Left ventricle myocardium superior (tissue), 1 donor: ENCODE measurements at regions not wholly inside any gene's neighbourhood (a gene's known extent, or its start where the extent isn't known, plus 50 kb on each side); places are given as distances from the start of the nearest gene placed in this dataset.

Experiments
- ATAC-seq: fragments of 200-7000 bp; cut with Tn5 transposase; one replicate; pipeline ENCODE4 v1.9.1; 2020; ENCODE audit warnings: mild to moderate bottlenecking, moderate library complexity
- DNase-seq: peaks from one replicate; pipeline ENCODE4 v3.0.0-alpha.2; 2020
- intact Hi-C: fragments of 100-400 bp; cut with micrococcal nuclease; formaldehyde crosslinking; loops from one replicate; pipeline ENCODE4 v1.11.0; 2022
- donor health status: DM: no; HTN: yes; CAD: no; lungs with severe emphysema.

DNA sequence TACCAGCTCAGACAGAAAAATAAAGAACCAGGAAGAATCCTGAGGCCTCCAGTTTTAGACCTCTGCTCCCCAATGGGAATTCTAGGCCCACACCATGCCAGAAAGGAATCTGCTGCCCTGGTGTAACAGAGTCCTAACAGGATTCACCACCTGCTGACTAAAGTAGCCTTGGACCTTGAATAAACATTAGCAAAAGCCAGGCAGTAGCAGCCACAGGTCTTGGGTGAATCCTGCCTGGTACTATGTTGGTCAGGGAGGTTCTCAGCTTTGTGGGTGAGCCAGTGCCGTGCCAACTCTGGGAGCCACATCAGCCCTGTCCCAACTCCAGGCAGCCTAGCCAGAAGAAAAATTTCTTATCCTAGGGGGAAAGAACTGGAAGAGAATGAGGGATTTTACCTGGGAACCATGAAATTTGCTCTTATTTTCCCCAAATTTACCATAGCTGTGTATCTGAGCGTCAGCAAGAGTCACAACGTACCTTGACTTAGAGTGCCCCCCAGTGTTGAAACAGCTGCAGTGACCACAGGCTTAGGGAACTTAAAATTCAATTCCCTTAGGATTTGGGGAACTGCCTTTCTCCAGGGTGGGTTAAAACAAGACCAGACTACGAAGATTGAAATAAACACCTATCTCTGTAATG lies 1895.6 kb upstream of the PRR20A start:
- intact Hi-C loops = no loop called here
- DNase-seq (no peak), ATAC-seq (no peak)

GRCh38 chr13:55255236-55255635 lies 1885.5 kb upstream of the PRR20A start:
- intact Hi-C loops = no loop called here
- DNase-seq (no peak), ATAC-seq (no peak)

DNA sequence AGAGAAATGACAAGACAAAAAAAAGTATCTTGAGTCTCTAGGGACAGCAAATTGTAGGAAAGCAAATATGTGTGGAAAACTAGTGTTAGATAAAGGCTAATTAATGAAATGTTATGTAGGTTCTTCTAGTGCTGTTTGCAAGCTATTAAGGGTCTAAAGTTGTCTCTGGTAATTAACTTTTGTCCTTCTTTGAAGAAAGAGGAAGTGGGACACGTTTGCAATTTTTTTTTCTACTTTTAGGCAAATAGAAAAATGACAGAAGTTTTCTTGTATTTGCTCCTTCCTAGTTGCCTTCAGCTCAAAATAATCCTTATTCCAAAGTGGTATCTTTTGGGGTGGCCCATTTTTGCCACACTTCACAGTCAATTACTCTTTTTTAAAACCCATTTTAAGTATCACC lies 1877.7 kb upstream of the PRR20A start:
- no peak for ATAC-seq
- intact Hi-C loops = no loop called here
- no peak for DNase-seq

DNA sequence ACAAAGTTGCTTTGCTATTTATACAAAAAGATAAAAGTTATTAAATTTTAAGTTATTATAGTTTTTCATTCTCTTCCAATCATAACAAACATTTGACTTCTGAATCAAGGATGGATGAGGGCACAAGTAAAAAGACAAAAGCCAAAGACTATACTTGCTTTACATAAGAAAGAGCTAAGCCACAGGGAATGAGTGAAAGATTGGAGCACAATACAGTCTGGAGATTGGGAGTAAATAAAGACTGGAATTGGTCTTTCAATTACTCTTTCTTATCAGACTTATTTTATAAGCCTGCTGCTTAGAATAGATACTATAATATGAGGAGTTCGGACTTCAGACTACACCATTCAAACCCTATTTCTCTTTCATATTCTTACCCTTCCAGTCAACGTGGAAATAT lies 1874.1 kb upstream of the PRR20A start:
- ATAC-seq (no peak), DNase-seq (no peak)
- intact Hi-C loops = no loop called here

GRCh38 chr13:55298201-55298600 lies 1842.5 kb upstream of the PRR20A start:
- intact Hi-C loops = no loop called here
- ATAC-seq = no peak
- no peak for DNase-seq

GRCh38 chr13:55302568-55302967 lies 1838.2 kb upstream of the PRR20A start:
- intact Hi-C loops = no loop called here
- DNase-seq (no peak), ATAC-seq (no peak)

- ATAC-seq (no peak), DNase-seq (no peak)
- intact Hi-C loops = no loop called here
These were observed 1832.8 kb upstream of the PRR20A start for GRCh38 chr13:55307909-55308308.

GRCh38 chr13:55341891-55342290 lies 1798.8 kb upstream of the PRR20A start:
- no peak for ATAC-seq
- intact Hi-C loops = no loop called here
- DNase-seq = no peak

DNA sequence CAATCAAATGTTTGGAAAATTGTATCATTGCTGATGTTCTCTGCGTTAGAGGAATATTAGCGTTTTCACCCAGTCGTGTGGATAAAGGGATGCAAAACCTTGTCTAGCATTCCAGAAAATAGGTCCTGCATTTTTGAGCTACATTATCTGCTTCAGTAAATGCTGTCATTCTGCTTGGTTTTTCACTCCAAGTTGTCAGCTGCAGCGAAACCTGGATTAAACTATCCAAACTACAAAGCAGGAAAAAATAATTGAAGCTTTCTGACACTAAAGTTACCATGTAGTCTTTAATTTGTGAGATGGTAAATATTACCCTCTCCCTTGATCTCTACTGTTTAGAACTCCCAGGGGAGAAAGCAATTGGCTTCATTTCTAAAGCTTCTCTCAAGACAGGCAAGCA lies 1795.5 kb upstream of the PRR20A start:
- no peak for ATAC-seq
- intact Hi-C loops = no loop called here
- DNase-seq = no peak

GRCh38 chr13:55347528-55347927 lies 1793.2 kb upstream of the PRR20A start:
- intact Hi-C loops = no loop called here
- ATAC-seq (no peak), DNase-seq (no peak)

DNA sequence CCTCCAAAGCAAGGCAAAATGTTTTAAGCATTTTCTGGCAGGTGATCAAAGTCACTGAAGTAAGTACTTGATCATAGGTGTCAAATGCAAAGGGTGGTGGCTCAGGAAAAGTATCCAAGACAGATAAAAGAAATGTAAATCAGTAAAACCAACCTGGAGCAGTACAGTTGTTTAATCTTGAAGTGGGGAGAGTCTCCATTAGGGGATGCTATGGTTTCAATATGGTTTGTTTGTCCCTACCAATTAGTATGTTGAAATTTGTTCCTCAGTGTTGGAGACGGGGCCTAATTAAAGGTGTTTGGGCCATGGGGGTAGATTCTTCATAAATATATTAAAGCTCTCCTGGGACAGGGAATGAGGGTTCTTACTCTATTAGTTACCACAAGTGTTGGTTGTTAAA lies 1781.7 kb upstream of the PRR20A start:
- ATAC-seq (no peak), DNase-seq (no peak)
- intact Hi-C loops = no loop called here

DNA sequence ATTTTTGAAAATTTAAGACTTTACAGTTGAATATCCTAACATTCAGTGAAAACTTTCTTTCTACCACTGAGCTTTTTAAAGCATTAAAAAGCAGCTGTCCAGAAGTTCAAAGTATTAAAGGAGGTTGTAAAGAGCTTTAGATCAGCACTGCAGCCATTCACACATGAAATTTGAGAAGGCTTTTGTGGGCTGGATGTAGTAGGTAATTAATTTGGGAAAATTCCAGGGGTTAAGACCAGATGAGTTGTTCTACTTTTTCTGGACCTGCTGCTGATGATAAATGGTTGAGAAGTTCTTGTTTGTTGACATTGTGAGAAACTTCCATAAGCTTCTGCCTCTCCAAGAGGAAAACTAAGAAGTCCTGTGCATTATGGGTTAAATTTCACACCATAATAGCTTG lies 1779.6 kb upstream of the PRR20A start:
- ATAC-seq (no peak), DNase-seq (no peak)
- intact Hi-C loops = no loop called here

DNA sequence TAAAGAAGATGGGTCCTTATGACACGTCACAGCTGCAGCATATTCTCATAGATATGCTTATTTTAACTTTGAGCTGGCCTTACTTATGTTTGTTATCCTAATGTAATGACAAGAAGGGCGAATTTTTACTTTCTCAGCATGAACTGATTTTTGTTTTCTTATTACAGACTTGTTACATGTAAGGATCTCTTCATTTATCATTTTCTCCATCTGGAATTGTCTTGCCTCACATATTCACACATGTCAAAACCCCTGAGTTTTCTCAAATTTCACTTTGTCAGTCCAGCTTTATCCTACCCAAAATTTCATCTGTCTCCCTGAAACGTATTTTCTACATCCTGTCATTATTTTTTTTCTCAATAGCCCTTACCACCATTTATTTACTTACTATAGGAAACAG lies 1774.0 kb upstream of the PRR20A start:
- ATAC-seq = no peak
- DNase-seq = no peak
- intact Hi-C loops = no loop called here

DNA sequence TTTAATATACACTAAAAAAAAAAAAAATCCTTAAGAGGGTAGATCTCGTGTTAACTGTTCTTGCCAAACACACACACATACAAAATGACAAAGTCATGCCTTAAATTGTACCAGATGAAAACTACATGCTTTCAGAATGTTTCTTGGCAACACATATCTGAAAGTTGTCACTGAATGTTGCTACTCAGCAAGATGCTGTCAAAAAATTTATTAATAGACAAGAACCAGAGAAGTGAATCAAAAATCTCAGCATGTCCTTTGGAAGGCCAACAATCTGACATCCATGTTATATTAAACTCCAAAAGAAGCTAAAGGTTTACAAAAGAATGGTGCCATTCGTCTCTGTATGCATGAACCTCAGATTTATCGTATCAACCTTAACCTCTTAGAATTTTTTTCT lies 1746.2 kb upstream of the PRR20A start:
- ATAC-seq = no peak
- DNase-seq = no peak
- intact Hi-C loops = no loop called here

GRCh38 chr13:55402870-55403269 lies 1737.8 kb upstream of the PRR20A start:
- DNase-seq = no peak
- intact Hi-C loops = no loop called here
- no peak for ATAC-seq

DNA sequence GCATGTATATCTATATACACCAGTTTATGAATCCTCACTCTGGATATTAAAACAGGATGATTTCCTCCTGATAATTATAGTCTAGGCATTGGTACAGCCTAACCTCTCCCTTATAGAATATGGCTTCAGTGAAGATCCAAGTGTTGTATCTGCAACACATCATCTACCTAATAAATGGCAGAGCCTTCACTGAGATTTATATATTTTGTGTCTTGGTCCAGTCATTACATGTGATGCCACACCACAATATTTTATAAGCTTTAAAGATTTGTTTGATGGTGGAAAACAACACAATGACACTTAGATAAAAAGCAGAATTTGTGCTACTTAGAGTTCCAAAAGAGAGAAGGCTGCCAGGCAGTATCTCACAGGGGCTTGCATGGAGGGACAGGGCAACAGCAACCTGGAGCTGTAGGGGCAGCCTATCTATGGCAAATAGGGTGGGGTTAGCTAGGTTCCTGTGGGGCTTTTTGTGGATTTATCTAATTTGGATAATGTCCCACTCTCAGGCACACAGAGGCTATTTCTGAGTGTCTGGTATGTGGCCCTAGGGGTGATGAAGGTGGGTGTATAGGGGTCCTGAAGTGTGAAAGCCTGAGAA lies 1736.7 kb upstream of the PRR20A start:
- intact Hi-C loops = no loop called here
- no peak for DNase-seq
- no peak for ATAC-seq

DNA sequence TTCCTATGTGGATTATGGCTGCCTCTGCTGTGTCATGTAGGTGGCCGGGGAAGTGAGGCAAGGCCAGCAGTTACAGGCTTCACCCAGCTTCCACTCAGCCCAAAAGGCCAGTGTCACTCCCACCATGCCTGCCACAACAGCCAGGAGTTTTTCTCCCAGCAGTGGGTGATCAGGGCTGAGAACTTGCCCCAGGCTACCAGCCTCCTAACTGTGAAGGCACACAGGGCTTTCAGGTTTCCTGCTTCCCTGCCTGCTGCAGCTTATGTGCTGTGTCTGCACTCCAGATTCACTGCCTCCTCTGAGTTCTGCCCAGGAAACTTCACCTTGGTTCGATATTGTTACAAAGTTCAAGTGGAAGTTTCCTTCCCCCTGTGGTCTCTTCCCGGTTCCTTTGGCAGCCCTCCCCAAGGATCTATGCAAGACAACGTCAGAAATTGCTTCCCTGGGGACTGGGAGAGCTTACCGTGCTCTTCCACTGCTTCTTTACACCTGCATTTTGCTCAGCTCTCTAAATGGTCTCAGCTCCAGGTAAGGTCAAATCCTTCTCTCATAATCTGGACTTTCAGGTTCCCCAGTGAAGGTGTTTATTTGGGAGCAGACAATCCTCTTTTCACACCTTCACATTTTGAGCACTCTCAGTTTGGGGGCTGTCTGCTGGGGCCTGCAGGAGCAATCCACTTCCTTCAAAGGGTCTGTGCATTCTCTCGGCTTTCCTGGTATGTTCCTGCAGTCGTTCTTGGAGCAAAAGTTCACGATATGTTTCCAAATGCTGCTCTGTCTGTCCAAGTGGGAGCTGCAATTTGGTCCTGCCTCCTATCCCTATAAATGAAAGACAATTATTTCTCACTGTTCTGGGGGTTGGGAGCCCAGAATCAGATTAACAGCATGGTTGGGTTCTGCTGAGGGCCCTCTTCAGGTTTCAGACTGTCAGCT lies 1730.1 kb upstream of the PRR20A start:
- ATAC-seq (no peak), DNase-seq (no peak)
- intact Hi-C loops = no loop called here

GRCh38 chr13:55418095-55418494 lies 1722.6 kb upstream of the PRR20A start:
- intact Hi-C loops = no loop called here
- DNase-seq = no peak

DNA sequence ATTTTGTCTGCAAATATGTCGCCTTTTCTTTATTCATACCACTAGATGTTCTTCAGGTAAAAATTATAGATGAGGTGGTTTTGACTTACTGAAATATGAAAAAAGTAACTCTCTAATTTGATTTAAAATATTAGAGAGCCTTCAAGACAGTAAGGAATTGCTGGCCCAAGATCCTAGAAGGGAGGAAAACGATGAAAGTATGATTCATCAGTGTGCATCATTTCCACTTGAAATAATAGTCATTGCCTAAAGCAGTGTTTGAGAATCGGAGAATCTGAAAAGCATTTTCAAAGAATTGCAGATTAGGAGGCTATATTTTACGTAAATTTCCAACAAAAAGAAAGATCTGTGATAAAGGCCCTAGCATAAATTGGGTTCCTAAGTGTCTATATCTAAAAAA lies 1707.9 kb upstream of the PRR20A start:
- intact Hi-C loops = no loop called here
- DNase-seq (no peak), ATAC-seq (no peak)

More at GRCh38 chr13:55418095-55418494, 1722.6 kb upstream of the PRR20A start:
- no peak for ATAC-seq

- intact Hi-C loops = no loop called here
- DNase-seq (no peak), ATAC-seq (no peak)
These were observed 1703.6 kb upstream of the PRR20A start for GRCh38 chr13:55437162-55437561.

- DNase-seq = no peak
- ATAC-seq = no peak
- intact Hi-C loops = no loop called here
These were observed 1701.3 kb upstream of the PRR20A start for GRCh38 chr13:55439450-55439849.
